HG03520 (cell line): ENCODE measurements at regions not wholly inside any gene's neighbourhood (a gene's known extent, or its start where the extent isn't known, plus 50 kb on each side); places are given as distances from the start of the nearest gene placed in this dataset.
"Not testable (repeated sequence)": the region's sequence is repeated elsewhere in the genome, so short reads cannot be mapped to it uniquely, and the experiment has no call there.

Source experiments
- ATAC-seq: cut with Tn5 transposase; IDR thresholded peaks from one replicate; pipeline ENCODE4 v1.9.1; 2021; ENCODE audit warnings: mild to moderate bottlenecking, moderate library complexity; ENCODE audit not compliant: unreplicated experiment

DNA sequence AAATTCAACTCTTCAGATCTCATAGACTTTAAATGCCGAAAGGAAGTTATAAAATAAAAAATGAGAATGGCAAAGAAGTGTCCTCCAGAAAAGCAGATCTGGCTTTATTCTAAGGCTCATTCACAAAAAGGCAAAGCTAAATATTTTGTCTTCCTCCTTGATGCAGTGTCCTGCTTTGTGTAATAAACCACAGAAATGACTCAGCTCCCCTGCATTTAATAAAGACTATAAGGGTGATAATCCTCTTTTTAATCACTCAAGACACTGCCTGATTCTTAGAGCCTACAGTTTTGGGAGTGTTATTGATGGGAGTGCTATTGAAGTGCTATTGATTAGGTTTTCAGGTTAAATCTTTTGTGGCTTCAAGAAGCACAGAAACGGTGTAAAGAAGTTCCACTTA lies 482.0 kb downstream of the PCDH20 start:
- no peak for ATAC-seq

DNA sequence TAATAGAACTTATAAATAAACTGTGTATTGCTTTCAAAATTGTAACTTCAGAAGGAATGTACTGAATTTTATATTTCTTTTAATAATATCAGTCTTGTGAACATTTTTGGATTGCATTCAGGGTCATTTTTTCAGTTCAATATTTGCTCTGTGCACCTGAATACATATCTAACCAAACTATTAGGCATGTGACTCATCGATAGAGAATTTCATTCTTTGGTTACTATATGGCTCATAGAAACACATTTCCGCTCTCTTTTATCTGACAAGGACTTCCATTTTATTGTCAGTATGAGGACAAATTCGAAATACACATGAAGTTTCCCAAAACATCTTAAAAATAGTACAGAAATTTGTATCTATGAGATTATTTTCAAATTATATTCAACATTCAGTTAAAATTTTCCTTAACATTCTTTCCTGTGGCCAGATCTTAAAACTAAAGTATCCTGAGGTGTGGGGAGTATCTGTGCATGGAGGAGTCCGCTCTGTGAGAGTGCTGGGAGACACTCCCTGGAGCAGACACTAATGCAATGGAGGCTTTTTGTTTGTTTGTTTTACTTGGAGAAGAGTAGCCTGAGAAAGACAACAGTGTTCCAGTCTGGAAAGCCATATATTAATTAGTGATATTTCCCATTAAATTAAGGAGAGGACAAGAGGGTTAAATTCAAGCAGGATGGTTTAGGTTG lies 483.6 kb downstream of the PCDH20 start:
- no peak for ATAC-seq

GRCh38 chr13:60925686-60926085 lies 490.0 kb downstream of the PCDH20 start:
- ATAC-seq: no peak

DNA sequence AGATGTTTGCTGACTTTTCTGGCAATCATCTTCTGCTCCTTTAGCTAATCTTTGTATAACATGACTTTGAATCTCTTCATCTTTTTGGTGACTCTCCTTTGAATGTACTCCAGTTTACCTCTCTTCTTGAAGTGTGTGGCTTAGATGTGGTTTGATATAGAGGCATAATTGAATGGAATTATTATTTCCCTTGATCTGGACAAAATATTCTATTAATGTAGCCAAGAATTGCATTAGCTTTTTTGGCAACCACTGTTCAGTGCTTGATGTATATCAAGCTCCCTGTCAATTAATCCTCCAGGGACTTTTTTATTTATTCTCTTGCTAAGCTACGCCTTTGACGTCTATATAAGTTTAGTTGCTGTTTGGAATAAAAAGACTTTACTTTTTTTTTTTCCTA lies 490.8 kb downstream of the PCDH20 start:
- ATAC-seq: no peak

DNA sequence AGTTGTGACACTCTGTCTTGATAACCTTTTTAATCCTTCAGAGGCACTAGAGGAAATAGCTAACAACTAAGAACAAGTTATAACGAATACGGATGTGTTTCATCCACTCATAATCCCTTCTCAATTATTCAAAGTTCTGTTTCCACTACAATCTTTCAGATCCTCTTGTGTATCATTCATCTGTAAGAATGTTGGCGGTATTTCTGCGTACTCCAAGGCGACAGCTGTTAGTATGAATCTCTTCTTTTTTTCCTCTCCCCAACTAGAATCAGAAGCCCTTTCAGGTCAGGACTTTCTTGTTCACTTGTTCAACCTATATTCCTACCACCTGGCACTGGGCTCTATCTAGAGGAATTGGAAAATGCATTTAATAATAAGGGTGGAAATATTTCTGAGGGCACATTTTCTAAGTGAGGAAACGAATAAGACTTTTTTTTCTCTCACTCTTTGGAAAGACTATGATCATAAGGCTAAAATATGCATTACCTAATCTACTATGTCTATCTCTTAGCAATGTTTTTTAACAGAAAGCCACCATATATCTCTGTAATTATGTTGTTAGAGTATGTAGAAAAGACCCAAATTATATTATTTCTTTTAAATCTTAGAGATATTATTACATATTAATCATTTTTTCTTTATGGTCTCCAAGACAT lies 492.9 kb downstream of the PCDH20 start:
- ATAC-seq: no peak

- no peak for ATAC-seq
Observed at GRCh38 chr13:60893801-60894200, 496.8 kb downstream of the TDRD3 start.

- no peak for ATAC-seq
Observed at GRCh38 chr13:60887711-60888110, 490.7 kb downstream of the TDRD3 start.

DNA sequence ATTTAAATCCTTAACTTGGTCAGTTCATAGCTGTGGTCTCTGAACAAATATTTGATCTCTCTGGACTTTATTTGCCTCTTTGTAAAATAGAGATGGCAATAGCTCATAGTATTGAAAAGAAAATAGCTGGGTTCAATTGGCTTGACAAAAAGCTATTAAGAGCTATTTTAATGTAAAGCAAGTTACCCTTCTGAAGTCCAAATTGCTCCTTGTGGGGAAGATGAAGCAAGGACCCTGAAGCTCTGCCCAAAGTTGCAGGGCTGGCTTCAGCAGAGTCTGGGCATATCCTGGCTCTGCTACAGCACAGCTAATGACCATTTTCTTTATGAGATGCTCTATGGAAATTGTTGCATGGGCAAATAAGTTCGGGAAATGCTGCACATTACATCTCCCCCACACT lies 484.5 kb downstream of the TDRD3 start:
- ATAC-seq: no peak

DNA sequence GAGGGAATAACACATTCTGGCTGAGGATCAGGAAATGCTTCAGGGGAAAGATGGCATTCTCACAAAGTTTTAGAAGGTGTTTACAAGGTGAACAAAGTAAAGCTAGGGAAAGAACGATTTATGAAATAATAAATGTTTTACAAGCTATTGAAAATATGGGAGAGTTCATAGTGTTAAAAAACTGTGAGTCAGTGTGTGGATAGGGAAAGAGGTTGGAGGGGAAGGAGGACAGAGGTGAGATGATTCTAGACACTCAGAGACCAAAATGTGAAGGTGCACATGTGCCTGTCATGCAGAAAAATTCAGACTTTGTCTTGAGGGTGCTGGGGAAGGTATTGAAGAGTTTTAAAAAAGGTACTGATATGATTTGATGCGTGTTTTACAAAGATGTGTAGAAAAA lies 476.1 kb downstream of the TDRD3 start:
- no peak for ATAC-seq

DNA sequence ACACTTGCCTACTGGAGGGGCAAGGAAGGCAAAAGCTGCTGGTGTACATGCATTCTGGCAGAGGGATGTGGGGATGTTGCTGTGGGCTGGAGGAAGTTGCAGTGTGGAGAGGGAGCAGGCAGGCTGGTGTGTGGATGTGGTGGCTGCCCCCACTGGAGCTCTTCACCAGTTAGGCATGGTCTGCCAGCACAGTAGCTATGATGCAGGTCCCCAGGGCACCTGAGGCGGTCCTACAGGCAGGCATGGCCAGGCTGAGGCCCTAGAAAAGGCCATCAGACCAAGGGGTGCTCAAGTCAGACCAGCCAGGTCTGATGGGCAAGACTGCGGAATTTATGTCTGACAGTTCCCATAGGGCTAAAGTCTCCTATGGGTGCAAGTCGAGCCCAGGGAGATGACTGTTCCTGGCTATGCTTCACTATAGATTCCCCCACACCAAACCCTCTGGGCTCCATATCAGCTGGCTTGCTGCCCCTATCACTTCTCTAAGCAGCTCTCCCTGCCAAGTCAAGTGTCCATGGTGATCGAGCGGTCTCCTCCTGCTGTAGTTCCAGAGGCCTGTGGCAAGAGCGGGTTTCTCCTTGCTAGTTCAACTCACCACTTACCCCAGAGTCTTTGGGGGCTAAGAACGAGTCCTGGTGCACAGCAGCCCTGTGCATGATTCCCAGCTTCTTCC lies 473.1 kb downstream of the TDRD3 start:
- no peak for ATAC-seq

GRCh38 chr13:60869225-60869624 lies 472.2 kb downstream of the TDRD3 start:
- ATAC-seq: no peak

DNA sequence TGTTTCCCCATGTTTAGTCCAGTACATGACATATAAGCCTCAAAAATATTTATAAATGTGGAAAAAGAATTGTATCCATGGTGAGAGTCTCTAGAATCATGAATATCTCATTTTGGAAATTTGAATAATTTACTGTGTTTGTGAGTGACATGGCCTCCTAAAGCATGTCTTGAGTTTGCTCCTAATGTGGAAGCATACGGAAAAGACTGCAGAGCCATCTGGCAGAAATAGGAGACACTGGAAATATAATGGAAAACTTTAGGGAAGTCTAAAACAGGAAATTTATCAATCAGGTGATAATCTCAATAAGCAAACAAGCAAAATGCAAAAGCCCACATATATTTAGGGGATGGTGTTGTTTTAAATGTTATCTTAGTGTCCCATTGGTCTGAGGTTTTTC lies 465.0 kb downstream of the TDRD3 start:
- ATAC-seq: no peak

DNA sequence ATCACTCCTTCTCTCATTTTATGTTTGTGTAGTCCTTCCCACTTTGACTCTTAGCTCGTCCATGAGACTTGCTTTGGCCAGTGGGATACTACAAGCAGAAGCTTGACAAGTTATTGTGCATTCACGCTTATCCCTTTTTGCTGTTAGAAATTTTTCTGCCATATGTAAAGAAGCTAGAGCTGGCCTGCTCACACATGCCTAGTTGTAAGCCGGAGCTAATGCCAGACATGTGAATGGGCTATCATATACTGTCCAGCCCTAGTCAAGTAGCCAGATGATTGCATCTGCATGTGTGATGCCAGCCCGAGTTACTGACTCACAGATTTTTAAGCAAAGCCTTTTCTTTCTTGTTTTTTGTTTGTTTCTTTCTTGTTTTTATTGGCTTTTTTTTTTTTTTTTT lies 460.7 kb downstream of the TDRD3 start:
- no peak for ATAC-seq

DNA sequence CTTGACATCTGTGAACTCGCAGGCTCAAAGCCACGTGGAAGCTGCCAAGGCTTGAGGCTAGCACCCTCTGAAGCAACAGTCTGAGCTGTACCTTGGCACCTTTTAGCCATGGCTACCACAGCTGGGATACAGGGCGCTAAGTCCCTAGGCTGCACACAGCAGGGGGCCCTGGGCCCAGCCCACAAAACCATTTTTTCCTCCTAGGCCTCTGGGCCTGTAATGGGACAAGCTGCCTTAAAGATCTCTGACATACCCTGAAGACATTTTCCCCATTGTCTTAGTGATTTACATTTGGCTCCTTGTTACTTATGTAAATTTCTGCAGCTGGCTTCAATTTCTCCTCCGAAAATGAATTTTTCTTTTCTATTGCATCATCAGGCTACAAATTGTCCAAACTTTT lies 455.9 kb downstream of the TDRD3 start:
- no peak for ATAC-seq

GRCh38 chr13:60851378-60851777 lies 454.4 kb downstream of the TDRD3 start:
- ATAC-seq: no peak

DNA sequence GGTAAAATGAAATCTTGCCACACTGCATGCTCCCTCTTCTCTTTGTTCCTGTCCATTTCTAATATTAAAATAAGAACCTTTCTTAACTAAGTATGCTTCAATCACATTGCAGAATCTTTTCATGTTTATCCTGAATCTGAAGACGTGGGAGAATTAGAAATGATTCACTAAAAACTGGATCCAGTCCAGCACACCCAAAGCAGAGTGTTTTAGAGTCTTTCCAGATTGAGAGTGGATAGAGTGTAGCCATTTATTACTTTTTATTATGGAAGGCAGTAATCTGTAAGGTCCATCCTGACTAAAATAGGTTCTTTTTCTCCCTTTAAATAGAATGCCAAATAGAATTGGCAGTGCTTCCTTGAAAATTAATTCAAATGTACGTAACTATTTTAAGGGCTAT lies 453.5 kb downstream of the TDRD3 start:
- ATAC-seq: no peak

- no peak for ATAC-seq
Observed at GRCh38 chr13:60838581-60838980, 441.6 kb downstream of the TDRD3 start.

GRCh38 chr13:60837806-60838205 lies 440.8 kb downstream of the TDRD3 start:
- no peak for ATAC-seq

- ATAC-seq: no peak
Observed at GRCh38 chr13:60836821-60837220, 439.8 kb downstream of the TDRD3 start.

DNA sequence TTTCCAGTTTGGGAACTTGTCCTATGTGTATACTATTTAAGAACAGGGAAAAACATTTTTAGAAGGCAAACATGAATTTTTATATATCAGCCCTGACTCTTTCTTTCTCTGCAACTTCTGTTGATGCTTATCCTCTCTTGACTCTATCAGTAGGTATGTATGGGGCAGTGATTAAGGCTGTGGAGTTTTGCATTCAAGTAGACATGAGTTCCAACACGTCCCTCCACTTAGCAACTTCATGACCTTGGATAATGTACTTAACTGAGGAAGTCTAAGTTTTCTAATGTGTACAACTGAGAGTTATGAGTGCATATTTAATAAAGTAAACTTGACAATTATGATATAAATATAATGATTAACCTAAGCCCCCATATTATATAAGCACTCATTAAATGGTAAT lies 414.6 kb downstream of the TDRD3 start:
- no peak for ATAC-seq

DNA sequence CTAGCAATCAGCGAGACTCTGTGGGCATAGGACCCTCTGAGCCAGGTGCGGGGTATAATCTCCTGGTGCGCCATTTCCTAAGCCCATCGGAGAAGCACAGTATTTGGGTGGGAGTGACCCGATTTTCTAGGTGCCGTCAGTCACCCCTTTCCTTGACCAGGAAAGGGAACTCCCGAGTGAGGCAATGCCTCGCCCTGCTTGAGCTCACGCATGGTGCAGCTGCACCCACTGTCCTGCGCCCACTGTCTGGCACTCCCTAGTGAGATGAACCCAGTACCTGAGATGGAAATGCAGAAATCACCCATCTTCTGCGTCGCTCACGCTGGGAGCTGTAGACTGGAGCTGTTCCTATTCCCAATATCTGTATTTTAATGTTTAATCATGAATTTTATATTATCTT lies 408.6 kb downstream of the TDRD3 start:
- ATAC-seq: not testable (repeated sequence)

DNA sequence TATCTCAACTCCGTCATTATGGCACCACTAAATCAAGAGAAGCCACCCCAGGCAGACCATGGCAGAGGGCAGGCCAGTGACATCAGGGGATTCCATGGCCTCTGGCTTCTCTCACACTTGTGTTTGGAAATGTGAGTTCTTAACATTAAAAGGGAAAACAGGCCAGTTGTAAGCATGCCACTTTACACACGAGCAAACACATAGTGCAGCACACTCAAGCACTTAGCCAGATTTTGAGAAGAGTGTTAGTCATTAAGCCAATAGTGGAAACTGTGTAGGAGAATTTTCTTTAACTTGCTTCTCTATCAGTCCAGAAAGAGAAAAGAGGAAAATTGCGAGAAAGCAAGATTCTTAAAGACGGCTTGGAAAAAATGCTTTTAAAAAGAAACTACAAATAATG lies 401.5 kb downstream of the TDRD3 start:
- ATAC-seq: no peak
